HG03571 (cell line): ENCODE measurements at regions not wholly inside any gene's neighbourhood (a gene's known extent, or its start where the extent isn't known, plus 50 kb on each side); places are given as distances from the start of the nearest gene placed in this dataset.

Source experiments
- ATAC-seq: cut with Tn5 transposase; IDR thresholded peaks from one replicate; pipeline ENCODE4 v1.9.1; 2021; ENCODE audit not compliant: unreplicated experiment

DNA sequence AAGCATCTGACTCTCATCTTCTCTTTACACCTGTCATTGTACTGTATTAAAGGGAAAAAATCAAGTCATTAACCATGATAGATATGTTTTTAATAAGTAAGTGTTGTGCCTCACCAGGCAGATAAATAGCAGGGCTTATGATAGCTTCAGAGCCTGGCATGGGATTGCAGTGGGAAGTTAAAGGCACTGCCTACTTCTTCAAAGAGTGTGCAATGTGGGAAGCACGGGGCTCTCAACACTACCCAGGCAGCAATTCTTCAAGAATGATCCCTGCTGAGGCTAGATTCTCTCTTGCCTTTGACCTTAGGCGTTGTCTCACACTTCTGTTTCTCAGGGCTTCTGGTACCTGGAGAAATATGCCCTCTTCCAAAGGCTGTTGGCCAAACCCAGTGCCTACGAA is 297.3 kb downstream of the MAF start:
- ATAC-seq: no peak

DNA sequence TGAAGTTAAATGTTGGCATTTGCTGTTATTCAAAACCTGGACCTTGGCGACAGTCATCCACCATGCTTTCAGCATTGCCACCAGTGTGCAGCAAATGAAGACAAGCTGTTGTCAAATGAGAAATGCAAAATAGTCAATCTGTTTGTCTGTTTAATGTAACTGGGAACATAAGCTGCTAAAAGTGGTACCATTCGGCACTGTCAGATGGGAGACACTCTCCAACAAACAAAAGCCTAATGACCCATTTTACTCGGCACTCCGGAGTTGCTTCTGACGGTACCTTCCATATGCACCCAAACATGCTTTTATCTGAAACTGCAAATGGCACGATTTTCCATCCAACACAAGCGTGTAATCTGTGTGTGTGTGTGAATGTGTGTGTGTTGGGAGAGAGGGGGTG is 297.8 kb downstream of the MAF start:
- no peak for ATAC-seq

DNA sequence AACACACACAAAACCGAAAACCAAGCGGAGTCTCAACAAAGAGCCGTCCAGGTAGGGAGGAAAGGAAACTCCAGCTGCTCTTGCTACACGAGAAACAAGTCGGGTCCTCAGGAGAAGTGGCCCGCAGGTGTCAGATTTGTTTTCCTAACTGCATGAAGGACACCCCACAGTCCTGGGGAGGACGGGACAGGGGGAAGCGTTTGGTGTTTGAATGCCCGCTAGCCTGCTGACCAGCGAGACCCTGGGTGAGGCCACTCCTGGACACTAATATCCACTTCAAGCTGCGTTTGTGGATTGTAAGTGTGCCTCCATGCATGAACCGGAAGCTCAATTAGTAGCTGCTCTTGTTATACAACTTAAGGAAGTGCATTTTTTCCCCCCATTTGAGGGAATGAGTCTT is 299.5 kb downstream of the MAF start:
- no peak for ATAC-seq

DNA sequence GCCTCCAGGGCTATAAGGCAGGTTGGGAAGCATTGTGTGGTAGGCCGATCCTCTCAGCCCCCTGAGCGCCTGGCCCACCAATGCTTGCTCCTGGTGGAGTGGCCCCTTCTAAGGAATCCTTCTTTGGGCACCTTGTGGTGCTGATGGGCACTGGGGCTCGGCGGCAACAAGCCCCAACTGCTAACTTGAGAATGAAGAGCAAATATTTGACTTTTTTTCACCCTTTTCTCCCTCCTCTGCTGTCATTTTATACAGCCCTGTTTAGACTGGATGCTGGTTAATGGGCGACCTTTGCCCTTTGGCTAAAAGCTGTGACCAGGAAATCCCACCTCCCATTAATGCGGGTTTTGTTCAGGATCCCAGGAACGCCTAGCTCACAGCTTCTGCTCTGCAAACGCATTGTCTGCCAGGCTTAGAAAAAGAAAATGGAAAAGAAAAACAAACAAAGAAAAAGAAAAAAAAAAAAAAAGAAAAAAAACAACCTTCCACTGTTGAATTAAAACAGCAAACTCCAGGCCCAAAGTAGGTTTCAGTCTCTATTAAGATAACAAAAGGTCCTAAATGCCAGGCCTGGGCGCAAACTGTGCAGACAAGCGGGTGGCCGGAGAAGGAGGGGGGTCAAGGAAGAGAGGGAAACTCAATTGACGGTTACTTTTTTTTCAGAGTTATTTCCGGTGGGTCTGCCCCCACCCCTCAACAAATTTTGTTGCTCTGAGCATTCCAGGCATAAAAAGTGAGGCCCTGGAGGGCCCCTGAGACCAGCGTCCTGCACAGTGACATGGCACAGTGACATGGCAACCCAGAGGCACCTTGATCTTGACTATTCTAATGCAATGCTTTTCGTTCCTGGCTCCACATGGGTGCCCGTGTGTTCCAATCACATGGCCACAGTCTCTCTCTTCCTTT is 301.4 kb downstream of the MAF start:
- ATAC-seq: no peak

GRCh38 chr16:79298476-79298875 is 302.1 kb downstream of the MAF start:
- no peak for ATAC-seq

DNA sequence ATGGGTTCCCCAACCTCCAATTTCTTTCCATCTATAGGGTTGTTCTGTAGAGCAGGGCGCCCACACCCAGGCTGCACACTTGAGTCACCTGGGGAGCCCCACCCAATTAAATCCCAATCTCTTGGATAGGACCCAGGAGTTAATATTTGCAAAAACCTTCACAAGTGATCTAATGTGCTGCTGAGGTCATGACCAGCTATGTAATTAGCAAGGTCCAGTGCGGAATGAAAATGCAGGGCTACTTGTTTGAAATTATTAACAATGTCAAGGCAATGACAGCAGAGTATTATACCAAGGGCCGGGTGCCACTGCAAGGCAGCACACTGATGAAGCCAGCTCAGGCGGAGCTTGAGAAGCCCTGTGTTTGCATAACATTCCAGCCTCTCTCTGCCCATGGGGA is 302.7 kb downstream of the MAF start:
- ATAC-seq: no peak

- ATAC-seq: no peak
These were observed 303.2 kb downstream of the MAF start for GRCh38 chr16:79297296-79297695.

GRCh38 chr16:79296491-79296890 is 304.0 kb downstream of the MAF start:
- ATAC-seq: no peak

DNA sequence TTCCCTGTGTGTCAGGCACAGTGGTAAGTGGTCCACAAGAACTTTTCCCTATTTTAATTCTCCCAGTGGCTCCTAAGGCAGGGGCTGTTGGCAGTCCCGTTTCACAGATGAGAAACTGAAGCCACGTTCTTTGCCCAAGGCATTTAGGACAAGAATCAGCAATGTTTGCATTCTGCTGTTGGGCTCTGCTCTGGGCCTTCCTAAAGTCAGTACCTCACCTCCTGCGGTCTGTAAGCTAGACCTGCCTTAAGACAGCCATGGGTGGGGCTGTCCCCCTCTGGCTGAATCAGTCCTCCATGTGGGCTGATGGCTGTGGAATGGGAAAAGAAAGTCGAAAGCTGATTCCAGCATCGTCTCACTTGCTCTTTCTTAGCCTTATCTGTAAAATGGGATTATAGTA is 304.8 kb downstream of the MAF start:
- ATAC-seq: no peak

DNA sequence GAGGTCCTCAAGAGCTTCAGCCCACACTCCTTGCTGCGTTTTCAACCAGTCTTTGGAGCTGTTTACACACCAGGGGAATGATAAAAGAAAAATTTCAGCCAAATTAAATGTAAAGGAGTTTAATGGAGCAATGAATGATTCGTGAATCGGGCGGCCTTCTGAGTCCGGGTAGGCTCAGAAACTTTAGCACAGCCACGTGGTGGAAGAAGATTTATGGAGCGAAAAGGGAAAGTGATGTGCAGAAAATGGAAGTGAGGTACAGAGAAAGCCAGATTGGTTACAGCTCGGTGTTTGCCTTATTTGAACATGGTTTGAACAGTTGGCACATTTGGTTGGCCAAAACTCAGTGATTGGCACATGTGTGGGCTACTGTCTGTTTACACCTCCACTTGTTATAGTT is 305.4 kb downstream of the MAF start:
- no peak for ATAC-seq

DNA sequence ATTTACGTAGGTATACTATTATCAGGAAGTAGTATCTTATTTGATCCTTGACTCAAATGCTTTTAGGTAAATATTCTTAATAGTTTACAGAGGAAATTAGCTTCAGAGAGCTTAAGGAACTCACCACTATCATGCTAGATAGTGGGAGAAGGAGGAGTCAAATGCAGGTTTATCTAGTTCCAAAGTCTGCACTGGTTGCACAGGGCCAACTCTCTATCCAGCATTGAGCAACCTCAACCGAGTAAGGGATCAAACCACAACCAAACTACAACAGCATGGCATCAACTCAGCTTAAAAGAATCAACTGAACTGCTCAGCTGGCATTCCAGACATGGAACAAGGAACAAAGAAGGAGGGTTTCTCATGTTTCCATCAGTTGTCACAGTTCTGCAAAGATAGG is 306.0 kb downstream of the MAF start:
- no peak for ATAC-seq

- no peak for ATAC-seq
These were observed 306.6 kb downstream of the MAF start for GRCh38 chr16:79293836-79294460.

GRCh38 chr16:79288066-79288465 is 312.5 kb downstream of the MAF start:
- no peak for ATAC-seq

DNA sequence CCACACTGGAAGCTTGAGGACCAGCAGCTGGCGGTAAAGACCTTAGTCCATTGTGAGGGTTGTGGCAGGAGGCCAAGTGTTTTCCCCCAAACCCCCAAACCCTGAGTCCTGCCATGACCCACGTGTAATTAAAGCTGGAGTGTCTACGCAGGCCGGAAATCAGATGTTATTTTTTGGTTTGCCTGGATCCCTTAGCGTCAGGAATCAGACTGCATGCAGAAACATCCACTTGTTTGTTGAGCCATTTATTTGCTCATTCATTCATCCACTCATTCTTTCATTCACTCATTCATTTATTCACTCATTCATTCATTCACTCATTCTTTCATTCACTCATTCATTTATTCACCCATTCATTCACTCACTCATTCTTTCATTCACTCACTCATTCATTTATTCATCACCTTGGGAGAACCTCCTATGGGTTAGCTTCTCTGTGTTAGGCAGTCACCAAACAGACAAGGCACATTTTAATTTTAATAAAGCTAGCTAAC is 313.1 kb downstream of the MAF start:
- no peak for ATAC-seq

DNA sequence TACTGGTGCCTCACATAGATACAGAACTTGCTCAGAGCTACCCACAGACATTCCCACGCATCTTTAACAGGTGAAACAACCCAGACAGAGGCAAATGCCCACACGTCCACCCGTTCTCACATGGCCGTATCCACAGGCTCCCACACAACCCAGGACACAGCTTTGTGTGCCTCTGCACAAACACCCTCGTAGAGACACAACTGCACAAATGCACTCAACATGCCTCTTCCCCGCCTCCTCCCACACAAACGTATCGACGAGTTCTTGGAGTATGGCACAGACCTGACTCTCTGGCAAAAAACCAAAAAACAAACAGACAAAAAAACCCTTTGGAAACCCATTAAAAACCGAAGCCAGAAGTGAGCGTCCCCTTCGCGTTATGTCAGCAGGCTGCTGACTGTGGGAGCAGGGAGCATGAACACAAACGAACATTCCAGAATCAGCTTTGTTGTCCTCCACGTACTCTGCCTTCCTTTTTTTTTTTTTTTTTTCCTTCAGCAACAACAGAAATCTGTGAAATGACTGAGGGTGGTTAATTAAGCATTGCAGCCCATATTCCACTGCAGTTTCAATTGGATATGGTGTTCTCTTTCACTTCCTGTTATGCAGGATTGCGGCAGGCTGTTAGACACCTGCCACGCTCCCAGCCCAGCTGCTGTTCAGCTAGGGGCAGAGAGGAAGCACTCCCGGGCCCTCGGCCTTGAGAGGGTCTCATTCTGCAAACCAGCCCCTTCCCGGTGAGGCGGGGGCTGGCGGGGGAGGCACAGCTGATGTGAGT is 313.7 kb downstream of the MAF start:
- ATAC-seq: peak; percentile 91

- no peak for ATAC-seq
These were observed 315.8 kb downstream of the MAF start for GRCh38 chr16:79284766-79285165.

GRCh38 chr16:79283578-79283977 is 317.0 kb downstream of the MAF start:
- peak; percentile 44 for ATAC-seq

- no peak for ATAC-seq
These were observed 317.7 kb downstream of the MAF start for GRCh38 chr16:79282806-79283205.

- no peak for ATAC-seq
These were observed 322.0 kb downstream of the MAF start for GRCh38 chr16:79278506-79278905.

DNA sequence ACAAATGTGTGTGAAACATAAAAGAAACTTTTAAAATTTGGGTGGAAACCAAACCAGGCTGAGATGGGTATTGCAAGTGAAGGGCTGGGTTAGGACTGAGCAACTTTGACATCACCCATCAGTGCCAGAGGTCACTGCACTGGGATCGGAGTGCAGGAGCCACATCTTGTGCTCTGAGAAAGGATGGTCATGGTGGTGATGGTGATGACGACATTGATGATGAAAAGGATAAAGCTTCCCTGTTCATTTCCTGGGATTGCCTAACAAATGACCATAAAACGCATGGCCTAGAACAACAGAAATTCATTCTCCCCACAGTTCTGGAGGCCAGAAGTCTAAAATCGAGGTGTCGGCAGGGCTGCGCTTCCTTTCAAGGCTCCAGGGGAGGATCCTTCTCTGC is 324.0 kb downstream of the MAF start:
- ATAC-seq: no peak

GRCh38 chr16:79274264-79274663 is 326.3 kb downstream of the MAF start:
- ATAC-seq: no peak

GRCh38 chr16:79272141-79272577 is 328.4 kb downstream of the MAF start:
- no peak for ATAC-seq
